OCI-LY7 (cell line): ENCODE measurements at regions not wholly inside any gene's neighbourhood (a gene's known extent, or its start where the extent isn't known, plus 50 kb on each side); places are given as distances from the start of the nearest gene placed in this dataset.

Source experiments
- BruUV-seq: library from RNA; stranded (reverse); fragments of 400-500 nt; replicated peaks from 2 replicates; lab custom pipeline; 2021; lab: Mats Ljungman, UMichigan
- CTCF ChIA-PET: fragments of 300-600 bp; sonication (Branson Sonifier 250); formaldehyde crosslinking; loops from one replicate; lab custom pipeline; 2022; ENCODE audit warnings: antibody characterized with exemption; ENCODE audit not compliant: unreplicated experiment; lab: Charles Lee
- POLR2A ChIA-PET: fragments of 300-600 bp; sonication (Branson Sonifier 250); formaldehyde crosslinking; loops from one replicate; lab custom pipeline; 2022; ENCODE audit warnings: antibody characterized with exemption; lab: Charles Lee
- DNase-seq: peaks from one replicate; pipeline ENCODE4 v3.0.0-alpha.2; 2015; ENCODE audit warnings: low spot score
- H2AFZ ChIP-seq: fragments of 200-600 bp; sonication (generic), shearing (Covaris generic); 2 replicates; pipeline ENCODE4 v1.6.1; 2014; ENCODE audit warnings: mild to moderate bottlenecking, antibody characterized with exemption, low read length, moderate library complexity
- H3K27ac ChIP-seq: fragments of 200-600 bp; sonication (generic); 2 replicates; pipeline ENCODE4 v1.5.1; 2014; ENCODE audit warnings: mixed run types, low read depth, mild to moderate bottlenecking, moderate library complexity, low read length, inconsistent platforms; ENCODE audit not compliant: poor library complexity, severe bottlenecking
- H3K36me3 ChIP-seq: fragments of 200-600 bp; sonication (generic); 2 replicates; pipeline ENCODE4 v1.6.1; 2014; ENCODE audit warnings: mild to moderate bottlenecking, antibody characterized with exemption, low read length, moderate library complexity, mixed read lengths; ENCODE audit not compliant: insufficient read depth
- H3K4me1 ChIP-seq: fragments of 200-600 bp; sonication (generic); 2 replicates; pipeline ENCODE4 v1.5.1; 2014; ENCODE audit warnings: mild to moderate bottlenecking, low read length; ENCODE audit not compliant: insufficient read depth, poor library complexity, severe bottlenecking
- H3K4me2 ChIP-seq: fragments of 200-600 bp; sonication (generic); 2 replicates; pipeline ENCODE4 v1.6.1; 2014; ENCODE audit warnings: mild to moderate bottlenecking, low read length
- H3K4me3 ChIP-seq: fragments of 200-600 bp; sonication (generic); 2 replicates; pipeline ENCODE4 v1.5.1; 2014; ENCODE audit warnings: mild to moderate bottlenecking, low read depth, low read length; ENCODE audit not compliant: poor library complexity, severe bottlenecking
- H3K79me2 ChIP-seq: fragments of 200-600 bp; sonication (generic); 2 replicates; pipeline ENCODE4 v1.6.1; 2016; ENCODE audit warnings: low read depth, mild to moderate bottlenecking, low read length, moderate library complexity, mixed read lengths; ENCODE audit not compliant: insufficient read depth
- H3K9me2 ChIP-seq: fragments of 200-600 bp; sonication (generic); 2 replicates; pipeline ENCODE4 v1.6.1; 2016; ENCODE audit warnings: mild to moderate bottlenecking, low read length, mixed read lengths; ENCODE audit not compliant: insufficient read depth
- H3K9me3 ChIP-seq: fragments of 200-600 bp; sonication (generic); 2 replicates; pipeline ENCODE4 v1.6.1; 2014; ENCODE audit warnings: mild to moderate bottlenecking, mixed run types, low read length, mixed read lengths
- H4K20me1 ChIP-seq: fragments of 200-600 bp; sonication (generic); 2 replicates; pipeline ENCODE4 v1.6.1; 2014; ENCODE audit warnings: mild to moderate bottlenecking, antibody characterized with exemption, low read length, moderate library complexity, mixed read lengths; ENCODE audit not compliant: insufficient read depth
- EZH2phosphoT487 ChIP-seq: fragments of 200-600 bp; sonication (generic); IDR thresholded peaks from 2 replicates; pipeline ENCODE4 v1.6.1; 2018; ENCODE audit warnings: low read depth, borderline replicate concordance, mild to moderate bottlenecking, mixed run types, antibody characterized with exemption, low read length, moderate library complexity, mixed read lengths
- intact Hi-C: fragments of 100-400 bp; cut with micrococcal nuclease; formaldehyde crosslinking; loops from one replicate; pipeline ENCODE4 v1.10.0; 2022; ENCODE audit not compliant: unreplicated experiment
- TF ChIP-seq, protein P1 (sequence below): fragments of 200-600 bp; sonication (generic); conservative IDR thresholded peaks from 2 replicates; pipeline ENCODE4 v1.5.1; 2014; ENCODE audit warnings: mild to moderate bottlenecking, antibody characterized with exemption, low read length, moderate library complexity, mixed read lengths

DNA sequence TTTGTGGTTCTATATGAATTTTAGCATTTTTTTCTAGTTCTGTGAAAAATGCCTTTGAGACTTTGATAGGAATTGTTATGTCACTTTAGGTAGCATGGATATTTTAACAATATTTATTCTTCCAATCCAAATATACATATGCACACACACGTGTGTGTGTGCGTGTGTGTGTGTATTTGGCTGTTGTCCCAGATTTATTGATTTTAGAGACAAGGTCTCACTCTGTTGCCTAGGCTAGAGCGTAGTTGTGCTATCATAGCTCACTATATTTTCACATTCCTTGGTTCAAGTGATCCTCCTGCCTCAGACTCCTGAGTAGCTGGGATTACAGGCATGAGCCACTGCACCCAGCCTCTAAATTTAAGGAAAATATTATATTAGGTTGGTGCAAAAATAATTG lies 162.5 kb upstream of the TRIM24 start:
- Histone ChIP-seq H3K9me3 (no peaks in the 10 kb centered on the region), H3K36me3 (no peaks in the 10 kb centered on the region), H3K4me3 (no peak overlapping the region), H3K9me2 (no peaks in the 10 kb centered on the region), H3K79me2 (no peaks in the 10 kb centered on the region), H2AFZ (no peak overlapping the region), H3K4me2 (no peak overlapping the region), H4K20me1 (no peaks in the 10 kb centered on the region), H3K27ac (no peak overlapping the region), H3K4me1 (no peaks in the 10 kb centered on the region)
- ChIA-PET POLR2A (interaction anchor here (1.0 kb wide), 1 partner anchor 10 kb away, joined by 3 read pairs; no protein-coding TSS in a partner anchor), CTCF (no interaction called here)
- BruUV-seq, result no TSS peak
- intact Hi-C loops, result no loop called here
- TF ChIP-seq EZH2phosphoT487, result no peak
- TF ChIP-seq, protein P1, sequence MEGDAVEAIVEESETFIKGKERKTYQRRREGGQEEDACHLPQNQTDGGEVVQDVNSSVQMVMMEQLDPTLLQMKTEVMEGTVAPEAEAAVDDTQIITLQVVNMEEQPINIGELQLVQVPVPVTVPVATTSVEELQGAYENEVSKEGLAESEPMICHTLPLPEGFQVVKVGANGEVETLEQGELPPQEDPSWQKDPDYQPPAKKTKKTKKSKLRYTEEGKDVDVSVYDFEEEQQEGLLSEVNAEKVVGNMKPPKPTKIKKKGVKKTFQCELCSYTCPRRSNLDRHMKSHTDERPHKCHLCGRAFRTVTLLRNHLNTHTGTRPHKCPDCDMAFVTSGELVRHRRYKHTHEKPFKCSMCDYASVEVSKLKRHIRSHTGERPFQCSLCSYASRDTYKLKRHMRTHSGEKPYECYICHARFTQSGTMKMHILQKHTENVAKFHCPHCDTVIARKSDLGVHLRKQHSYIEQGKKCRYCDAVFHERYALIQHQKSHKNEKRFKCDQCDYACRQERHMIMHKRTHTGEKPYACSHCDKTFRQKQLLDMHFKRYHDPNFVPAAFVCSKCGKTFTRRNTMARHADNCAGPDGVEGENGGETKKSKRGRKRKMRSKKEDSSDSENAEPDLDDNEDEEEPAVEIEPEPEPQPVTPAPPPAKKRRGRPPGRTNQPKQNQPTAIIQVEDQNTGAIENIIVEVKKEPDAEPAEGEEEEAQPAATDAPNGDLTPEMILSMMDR, result no peak
- DNase-seq, result no peak

DNA sequence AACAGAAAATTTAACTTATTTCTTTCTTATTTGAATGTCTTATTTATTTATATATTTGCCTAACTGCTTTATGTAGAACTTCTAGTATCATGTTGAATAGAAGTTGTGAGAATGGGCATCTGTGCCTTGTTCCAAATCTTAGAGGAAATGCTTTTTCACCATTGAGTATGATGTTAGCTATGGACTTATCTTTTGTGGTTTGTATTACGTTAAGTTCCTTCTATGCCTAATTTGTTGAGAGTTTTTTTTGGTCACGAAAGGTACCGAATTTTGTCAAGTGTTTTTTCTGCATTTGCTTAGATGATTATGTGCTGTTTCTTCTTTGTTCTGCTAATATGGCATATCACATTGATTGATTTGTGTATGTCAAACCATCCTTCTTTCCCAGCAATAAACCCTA lies 161.0 kb upstream of the TRIM24 start:
- H3K79me2 ChIP-seq, result no peaks in the 10 kb centered on the region
- no peaks in the 10 kb centered on the region for H4K20me1 ChIP-seq
- no peaks in the 10 kb centered on the region for H3K9me2 ChIP-seq
- no peaks in the 10 kb centered on the region for H3K4me1 ChIP-seq
- ChIA-PET POLR2A (no interaction called here), CTCF (no interaction called here)
- BruUV-seq, result no TSS peak
- H3K4me3 ChIP-seq, result no peak overlapping the region
- H3K36me3 ChIP-seq, result no peaks in the 10 kb centered on the region
- no peaks in the 10 kb centered on the region for H3K9me3 ChIP-seq
- H3K27ac ChIP-seq, result no peak overlapping the region
- no peak overlapping the region for H3K4me2 ChIP-seq
- TF ChIP-seq EZH2phosphoT487, result no peak
- TF ChIP-seq, protein P1, result no peak
- intact Hi-C loops, result no loop called here
- DNase-seq, result no peak
- H2AFZ ChIP-seq, result no peak overlapping the region

DNA sequence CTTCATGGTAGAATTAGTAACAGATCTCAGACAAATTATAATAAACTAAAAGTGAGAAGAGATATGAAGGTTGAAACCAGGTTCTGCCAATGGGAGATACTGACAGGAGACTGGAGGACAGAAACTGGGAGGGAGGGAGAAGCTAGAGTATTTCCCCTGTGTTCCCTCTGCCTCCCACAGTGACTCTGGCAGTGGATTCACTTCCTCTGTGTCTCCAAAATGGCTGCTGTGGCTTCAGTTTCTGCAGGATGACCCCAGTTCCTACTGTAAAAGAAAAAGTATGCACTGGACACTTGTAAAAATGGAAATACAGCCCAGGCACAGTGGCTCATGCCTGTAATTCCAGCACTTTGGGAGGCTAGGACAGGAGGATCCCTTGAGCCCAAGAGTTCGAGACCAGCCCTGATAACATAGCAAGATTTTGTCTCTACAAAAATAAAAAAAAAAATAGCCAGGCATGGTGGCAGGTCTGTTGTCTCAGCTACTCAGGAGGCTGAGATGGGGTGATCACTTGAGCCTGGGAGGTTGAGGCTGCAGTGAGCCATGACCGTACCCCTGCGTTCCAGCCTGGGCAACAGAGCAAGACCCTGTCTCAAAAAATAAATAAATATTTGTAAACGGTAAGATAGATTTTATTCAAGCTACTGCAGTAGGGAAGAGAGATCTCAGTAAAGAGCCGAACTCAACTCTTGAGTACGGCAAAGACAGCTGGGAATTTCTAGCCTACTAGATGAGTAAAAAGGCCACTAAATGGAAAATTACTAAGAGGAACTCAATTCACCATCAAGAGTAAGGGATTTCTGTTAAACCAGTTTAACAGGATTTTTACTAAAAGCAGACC lies 156.6 kb upstream of the TRIM24 start:
- H4K20me1 ChIP-seq, result no peaks in the 10 kb centered on the region
- H3K9me2 ChIP-seq, result no peaks in the 10 kb centered on the region
- BruUV-seq, result no TSS peak
- H3K4me1 ChIP-seq, result no peaks in the 10 kb centered on the region
- no peak overlapping the region for H2AFZ ChIP-seq
- no peaks in the 10 kb centered on the region for H3K79me2 ChIP-seq
- H3K9me3 ChIP-seq, result no peaks in the 10 kb centered on the region
- H3K36me3 ChIP-seq, result no peaks in the 10 kb centered on the region
- intact Hi-C loops, result no loop called here
- TF ChIP-seq, protein P1, result no peak
- TF ChIP-seq EZH2phosphoT487, result no peak
- no peak for DNase-seq
- H3K4me2 ChIP-seq, result no peak overlapping the region
- ChIA-PET CTCF (no interaction called here), POLR2A (no interaction called here)
- no peak overlapping the region for H3K4me3 ChIP-seq
- H3K27ac ChIP-seq, result no peak overlapping the region
